ENCODE measurements at regions not wholly inside any gene's neighbourhood (a gene's known extent, or its start where the extent isn't known, plus 50 kb on each side); places are given as distances from the start of the nearest gene placed in this dataset.

- DNase-seq (ENCODE audit: low spot score) = peak; percentile 67
Observed at GRCh38 chr14:42224053-42224888, 617.6 kb downstream of the LRFN5 start.

DNA sequence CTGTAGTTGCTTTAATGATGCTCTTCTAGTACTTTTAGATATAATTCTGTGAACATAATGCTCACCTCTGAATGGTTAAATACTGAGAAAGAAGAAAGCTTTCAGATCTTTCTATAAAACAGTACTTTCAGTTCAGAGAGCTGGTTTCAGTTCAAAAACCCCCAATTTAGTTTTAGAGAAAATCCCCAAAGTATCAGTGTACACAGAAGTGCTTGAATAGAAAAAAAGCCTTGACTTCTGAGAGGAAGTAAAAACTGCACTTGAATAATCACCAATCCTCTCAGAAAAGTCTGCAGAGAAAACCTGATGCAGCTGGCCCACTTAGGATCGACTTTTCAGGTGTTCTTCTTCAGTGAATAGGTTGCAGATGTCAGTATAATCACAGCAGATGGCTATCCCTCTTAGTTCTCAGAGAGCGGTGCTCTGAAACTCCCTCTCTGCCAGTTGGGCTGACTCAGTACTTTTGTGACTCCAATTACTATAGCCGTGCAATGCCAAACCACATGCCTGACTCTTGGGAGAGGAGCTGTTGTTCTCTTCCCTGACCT lies 616.3 kb downstream of the LRFN5 start:
- DNase-seq (ENCODE audit: low spot score) = no peak

DNA sequence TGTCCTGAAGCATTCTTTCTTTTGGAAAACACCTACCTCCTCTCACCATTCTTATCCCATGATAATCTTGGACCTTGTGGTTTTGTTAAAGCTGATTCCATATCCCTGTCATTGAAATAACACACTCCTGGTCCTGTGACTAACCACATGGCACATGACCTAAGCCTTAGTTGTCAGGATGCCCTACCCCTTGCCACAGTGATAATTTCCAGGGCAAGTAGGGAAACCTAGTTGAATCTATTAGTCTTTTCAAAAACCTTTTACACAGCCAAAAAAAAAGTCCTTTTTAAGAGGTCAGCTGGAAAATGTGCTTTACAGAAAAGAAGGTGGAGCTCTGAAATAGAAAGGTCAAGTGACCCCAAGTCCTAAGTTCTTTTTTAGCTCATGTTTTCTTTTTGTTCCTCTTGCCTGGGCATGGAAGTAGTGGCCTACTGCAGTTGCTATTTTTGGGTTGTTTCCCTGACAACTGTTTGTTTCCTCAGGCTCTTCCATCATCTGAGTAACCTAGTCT lies 608.4 kb downstream of the LRFN5 start:
- DNase-seq (ENCODE audit: low spot score) = no peak

DNA sequence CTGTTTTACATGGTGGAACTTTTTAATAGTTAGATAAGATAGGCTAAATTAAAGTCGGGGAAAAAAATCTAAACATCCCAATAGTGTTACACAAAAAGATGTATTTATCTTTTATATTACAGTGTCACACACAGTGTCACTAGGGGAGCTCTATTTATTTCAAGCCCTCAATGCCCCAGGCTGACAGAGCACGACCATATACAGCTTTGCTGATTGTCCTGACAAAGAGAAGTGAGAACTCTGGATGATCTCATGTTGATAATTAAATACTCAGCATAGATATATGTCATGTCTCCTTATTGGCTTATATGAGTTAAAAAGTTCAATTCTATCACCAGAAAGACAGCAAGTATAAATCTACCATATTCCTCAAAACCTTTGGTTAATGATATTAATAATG lies 594.3 kb downstream of the LRFN5 start:
- no peak for DNase-seq (ENCODE audit: low spot score)

DNA sequence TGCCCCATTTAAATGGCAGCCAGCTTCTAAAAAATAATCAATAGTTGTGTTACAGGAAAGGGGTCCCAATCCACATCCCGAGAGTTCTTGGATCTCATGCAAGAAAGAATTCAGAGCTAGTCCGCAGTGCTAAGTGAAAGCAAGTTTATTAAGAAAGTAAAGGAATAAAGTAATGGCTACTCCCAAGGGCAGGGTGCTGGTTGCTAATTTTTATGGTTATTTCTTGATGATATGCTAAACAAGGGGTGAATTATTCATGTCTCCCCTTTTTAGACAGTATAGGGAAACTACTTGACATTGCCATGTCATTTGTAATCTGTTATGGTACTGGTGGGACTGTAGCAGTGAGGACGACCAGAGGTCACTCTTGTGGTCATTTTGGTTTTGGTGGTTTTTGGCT lies 591.3 kb downstream of the LRFN5 start:
- DNase-seq (ENCODE audit: low spot score) = no peak

GRCh38 chr14:42192738-42193653 lies 586.3 kb downstream of the LRFN5 start:
- no peak for DNase-seq (ENCODE audit: low spot score)

- DNase-seq (ENCODE audit: low spot score) = no peak
Observed at GRCh38 chr14:42190744-42191143, 584.1 kb downstream of the LRFN5 start.

GRCh38 chr14:42187846-42188245 lies 581.2 kb downstream of the LRFN5 start:
- DNase-seq (ENCODE audit: low spot score) = no peak

GRCh38 chr14:42185718-42186117 lies 579.0 kb downstream of the LRFN5 start:
- no peak for DNase-seq (ENCODE audit: low spot score)

- DNase-seq (ENCODE audit: low spot score) = no peak
Observed at GRCh38 chr14:42174357-42174756, 567.7 kb downstream of the LRFN5 start.

DNA sequence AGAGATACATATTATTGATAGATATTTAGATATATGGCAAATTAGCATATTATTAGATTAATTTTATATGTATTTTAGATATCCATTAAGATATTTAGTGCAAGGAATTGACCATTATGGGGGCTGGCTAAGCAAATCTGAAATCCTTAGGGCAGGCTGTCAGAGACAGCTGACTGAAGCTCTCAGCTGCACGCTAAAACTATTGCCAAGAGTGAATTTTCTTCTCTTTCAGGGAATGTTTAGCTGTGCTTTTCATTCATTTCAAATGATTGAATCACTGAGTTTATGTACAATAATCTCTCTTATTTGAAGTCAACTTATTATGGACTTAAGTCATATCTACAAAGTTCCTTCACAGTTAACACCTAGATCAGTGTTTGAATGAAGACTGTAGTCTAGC lies 566.5 kb downstream of the LRFN5 start:
- DNase-seq (ENCODE audit: low spot score) = no peak

DNA sequence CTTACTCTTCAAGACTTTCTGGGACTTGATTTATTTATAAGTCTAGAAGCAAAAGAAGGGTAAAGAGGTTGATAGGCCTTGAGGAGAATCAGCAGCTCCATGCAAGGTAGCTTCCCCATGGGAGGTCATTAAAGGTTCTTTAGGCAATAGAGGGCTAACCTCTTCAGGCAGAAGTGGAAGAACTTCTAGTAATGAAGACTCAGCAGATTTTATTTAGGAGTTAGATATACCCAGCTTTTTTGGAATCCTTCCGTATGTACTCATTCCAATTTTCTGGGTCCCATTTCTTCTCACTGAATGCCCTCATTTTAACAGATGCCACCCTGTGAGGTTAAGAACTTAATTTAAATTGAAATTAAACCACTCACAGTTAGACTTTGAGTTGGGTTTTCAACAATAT lies 565.6 kb downstream of the LRFN5 start:
- no peak for DNase-seq (ENCODE audit: low spot score)

DNA sequence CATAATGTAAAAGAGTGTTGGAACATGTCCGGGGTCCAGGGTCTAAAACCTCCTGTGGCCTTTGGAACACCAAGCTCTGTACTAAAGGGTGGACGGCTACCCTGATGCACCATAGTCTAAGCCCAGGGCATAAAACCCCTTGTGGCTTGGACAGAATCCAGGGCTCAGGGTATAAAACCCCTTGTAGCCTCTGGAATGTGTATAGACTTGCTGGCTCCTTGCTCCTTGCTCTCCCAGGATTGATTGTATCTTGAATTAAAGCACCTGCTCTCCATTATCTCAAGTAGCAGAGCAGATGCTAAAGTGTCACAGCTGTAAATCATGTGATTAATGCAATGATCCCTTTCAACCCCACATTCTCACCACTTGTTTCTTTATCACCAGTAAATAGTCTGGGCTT lies 556.5 kb downstream of the LRFN5 start:
- DNase-seq (ENCODE audit: low spot score) = no peak

DNA sequence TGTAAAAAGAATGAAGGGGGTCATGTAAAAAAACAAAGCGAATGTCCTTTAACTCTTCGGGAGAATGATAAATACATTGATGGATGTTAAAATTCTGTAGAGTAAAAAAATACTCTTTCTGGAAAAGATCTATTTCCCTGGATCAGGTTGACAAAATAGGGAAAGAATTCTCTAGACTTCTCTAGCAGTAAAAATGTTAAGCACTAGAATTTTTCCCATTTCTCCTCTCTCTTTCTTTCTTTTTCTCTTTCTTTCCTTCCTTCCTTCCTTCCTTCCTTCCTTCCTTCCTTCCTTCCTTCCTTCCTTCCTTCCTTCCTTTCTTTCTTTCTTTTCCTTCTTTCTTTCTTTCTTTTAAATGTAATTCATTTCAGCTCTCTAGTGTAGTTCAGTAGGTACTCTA lies 552.5 kb downstream of the LRFN5 start:
- no peak for DNase-seq (ENCODE audit: low spot score)

DNA sequence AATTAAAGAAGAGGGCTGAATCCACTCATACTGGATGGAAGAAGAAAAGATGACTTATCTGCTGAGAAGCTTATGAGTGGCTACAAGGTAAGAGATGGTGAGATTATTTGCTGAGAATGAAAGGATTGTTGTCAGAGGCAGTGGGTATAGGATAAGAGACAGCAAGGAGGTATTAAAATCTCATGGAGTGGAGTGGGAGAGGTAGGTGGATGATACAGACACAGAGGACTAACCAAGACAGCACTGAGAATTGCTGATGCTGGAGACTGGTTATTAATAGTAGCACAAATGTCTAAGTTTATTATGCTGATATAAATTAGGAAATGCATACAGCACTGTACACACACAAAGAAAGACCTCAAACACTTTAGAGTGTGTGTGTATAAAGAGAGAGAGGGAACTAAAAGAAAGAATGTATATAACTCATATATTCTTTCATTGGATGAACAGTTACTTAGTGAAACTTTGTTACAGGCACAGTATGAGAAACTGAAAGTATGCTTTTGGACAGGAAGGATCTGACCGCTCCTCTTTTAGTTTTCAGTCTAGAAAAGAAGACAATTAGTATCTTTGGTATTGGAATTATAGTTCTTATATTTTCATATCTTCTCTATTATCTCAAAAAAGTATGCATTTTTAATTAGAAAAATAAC lies 543.1 kb downstream of the LRFN5 start:
- DNase-seq (ENCODE audit: low spot score) = no peak

DNA sequence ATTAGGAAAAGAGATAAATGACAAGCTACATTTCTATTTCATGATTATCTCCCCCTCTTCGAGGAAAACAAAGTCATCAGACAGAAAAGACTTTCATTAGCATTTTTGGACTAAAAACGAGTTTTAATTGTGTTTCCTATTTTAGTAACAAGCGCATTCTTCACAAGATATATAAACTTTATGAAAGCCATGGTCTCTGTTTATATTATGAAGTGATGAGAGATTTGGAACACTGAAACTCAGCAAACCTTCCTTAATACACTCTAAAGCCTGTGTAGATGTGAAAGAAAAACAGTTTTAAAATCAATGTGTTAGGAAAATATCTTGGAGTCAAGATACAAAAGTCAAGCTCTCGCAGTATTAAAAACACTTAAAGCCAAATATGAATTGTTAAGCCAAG lies 539.1 kb downstream of the LRFN5 start:
- DNase-seq (ENCODE audit: low spot score) = no peak

- DNase-seq (ENCODE audit: low spot score) = no peak
Observed at GRCh38 chr14:42143114-42143513, 536.4 kb downstream of the LRFN5 start.

GRCh38 chr14:42141328-42141727 lies 534.7 kb downstream of the LRFN5 start:
- no peak for DNase-seq (ENCODE audit: low spot score)

DNA sequence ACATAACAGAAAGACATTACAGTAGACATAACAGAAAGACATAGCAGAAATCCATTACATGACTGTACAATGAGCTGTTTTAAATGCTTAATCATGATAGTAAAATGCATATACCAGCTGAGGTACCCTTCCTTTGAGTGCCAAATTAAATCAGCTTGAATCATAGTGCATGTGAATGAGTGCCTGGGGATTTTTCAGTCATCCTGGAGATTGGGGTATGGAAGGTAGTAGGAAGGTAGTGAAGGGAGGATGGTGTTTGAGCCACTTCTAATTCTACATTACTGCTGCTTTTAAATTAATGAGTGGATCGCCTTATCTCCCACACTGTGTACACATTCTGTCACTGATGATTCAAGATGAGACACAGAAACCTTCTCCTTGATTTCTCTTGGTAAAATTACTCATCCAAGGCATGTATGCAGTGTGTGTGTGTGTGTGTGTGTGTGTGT lies 534.2 kb downstream of the LRFN5 start:
- DNase-seq (ENCODE audit: low spot score) = no peak

DNA sequence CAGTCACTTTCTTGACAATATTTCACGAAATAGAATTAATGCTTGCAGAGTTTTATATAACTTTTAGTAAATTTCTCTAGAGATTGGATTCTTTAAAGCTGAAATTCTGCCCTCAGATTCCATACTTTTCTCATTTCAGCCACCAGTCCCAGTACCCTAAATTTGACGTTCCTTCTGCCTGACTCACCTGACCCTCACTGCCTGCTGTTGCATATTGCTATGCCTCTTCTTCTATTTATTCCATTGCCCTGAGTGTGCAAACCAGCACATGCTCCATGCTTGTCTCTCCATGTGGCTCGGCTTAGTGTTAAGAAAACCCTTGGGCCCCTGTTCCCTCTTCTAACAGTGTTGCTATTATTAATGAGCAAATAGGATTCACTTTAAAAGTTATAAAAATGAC lies 533.3 kb downstream of the LRFN5 start:
- DNase-seq (ENCODE audit: low spot score) = no peak

GRCh38 chr14:42138406-42138805 lies 531.7 kb downstream of the LRFN5 start:
- DNase-seq (ENCODE audit: low spot score) = no peak

- no peak for DNase-seq (ENCODE audit: low spot score)
Observed at GRCh38 chr14:42130815-42131214, 524.1 kb downstream of the LRFN5 start.
